NOMO-1 treated with dmso at 0.1 percent for 144 hours (cell line): ENCODE measurements at regions not wholly inside any gene's neighbourhood (a gene's known extent, or its start where the extent isn't known, plus 50 kb on each side); places are given as distances from the start of the nearest gene placed in this dataset.
A peak's percentile ranks its signal among the peaks of the same experiment; 100 is the strongest.

Experiments used
- DNase-seq: peaks from one replicate; lab custom pipeline; 2025; ENCODE audit not compliant: unreplicated experiment; lab: John Stamatoyannopoulos, UW

GRCh38 chr1:98084188-98084587 is 163.4 kb upstream of the DPYD start:
- DNase-seq = no peak

GRCh38 chr1:98081944-98082343 is 161.1 kb upstream of the DPYD start:
- no peak for DNase-seq

- no peak for DNase-seq
Observed at GRCh38 chr1:98078596-98078995, 157.8 kb upstream of the DPYD start.

- DNase-seq = no peak
Observed at GRCh38 chr1:98077691-98078090, 156.9 kb upstream of the DPYD start.

- DNase-seq = no peak
Observed at GRCh38 chr1:98075626-98076025, 154.8 kb upstream of the DPYD start.

GRCh38 chr1:98073823-98074222 is 153.0 kb upstream of the DPYD start:
- no peak for DNase-seq

- no peak for DNase-seq
Observed at GRCh38 chr1:98073106-98073505, 152.3 kb upstream of the DPYD start.

- DNase-seq = no peak
Observed at GRCh38 chr1:98072047-98072446, 151.2 kb upstream of the DPYD start.

- DNase-seq = no peak
Observed at GRCh38 chr1:98068016-98068415, 147.2 kb upstream of the DPYD start.

- DNase-seq = no peak
Observed at GRCh38 chr1:98066911-98067310, 146.1 kb upstream of the DPYD start.

- DNase-seq = no peak
Observed at GRCh38 chr1:98059620-98060019, 138.8 kb upstream of the DPYD start.

- no peak for DNase-seq
Observed at GRCh38 chr1:98058676-98059075, 137.8 kb upstream of the DPYD start.

GRCh38 chr1:98057236-98057910 is 136.5 kb upstream of the DPYD start:
- DNase-seq = no peak

GRCh38 chr1:98056781-98057180 is 135.9 kb upstream of the DPYD start:
- DNase-seq = no peak

GRCh38 chr1:98055457-98055856 is 134.6 kb upstream of the DPYD start:
- no peak for DNase-seq

GRCh38 chr1:98054786-98055185 is 134.0 kb upstream of the DPYD start:
- no peak for DNase-seq

- DNase-seq = no peak
Observed at GRCh38 chr1:98054367-98054701, 133.5 kb upstream of the DPYD start.

- DNase-seq = no peak
Observed at GRCh38 chr1:98053471-98054366, 132.9 kb upstream of the DPYD start.

- DNase-seq = peak; percentile 34
Observed at GRCh38 chr1:98051065-98051675, 130.3 kb upstream of the DPYD start.

GRCh38 chr1:98049370-98050135 is 128.7 kb upstream of the DPYD start:
- no peak for DNase-seq

GRCh38 chr1:98048751-98049325 is 128.0 kb upstream of the DPYD start:
- DNase-seq = no peak
